ENCODE measurements at regions not wholly inside any gene's neighbourhood (a gene's known extent, or its start where the extent isn't known, plus 50 kb on each side); places are given as distances from the start of the nearest gene placed in this dataset.

DNA sequence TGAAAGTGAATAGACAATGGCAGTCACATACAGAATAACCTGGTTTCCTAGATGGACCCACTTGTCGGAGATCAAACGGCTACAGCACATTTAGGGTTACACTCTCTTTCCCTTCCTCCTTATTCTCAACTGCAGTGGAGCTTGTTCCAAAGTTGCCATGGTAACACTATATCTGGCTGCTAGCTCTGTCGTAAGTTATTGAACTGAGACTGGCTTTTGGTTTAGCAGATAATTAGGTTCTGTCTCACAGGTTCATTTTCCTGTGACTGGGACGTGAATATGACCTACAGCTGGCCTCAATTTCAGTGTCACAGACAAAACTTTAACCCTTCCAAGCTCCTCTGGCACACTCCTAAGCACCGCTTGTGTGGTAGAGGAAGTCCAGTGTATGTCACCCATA lies 875.8 kb downstream of the USP25 start:
- no peak overlapping the region for H3K4me3 Mint-ChIP-seq
- intact Hi-C loops (cut with micrococcal nuclease), result no loop called here
- H3K4me1 Mint-ChIP-seq (ENCODE audit: low read depth), result no peaks in the 10 kb centered on the region
- no peaks in the 10 kb centered on the region for H3K9me3 Mint-ChIP-seq
- no peak overlapping the region for H3K27ac Mint-ChIP-seq
- no peaks in the 10 kb centered on the region for H3K27me3 Mint-ChIP-seq
- H3K36me3 Mint-ChIP-seq (ENCODE audit: low read depth), result no peaks in the 10 kb centered on the region

GRCh38 chr21:16606271-16606670 lies 876.5 kb downstream of the USP25 start:
- no peaks in the 10 kb centered on the region for H3K36me3 Mint-ChIP-seq (ENCODE audit: low read depth)
- no peak overlapping the region for H3K27ac Mint-ChIP-seq
- no peaks in the 10 kb centered on the region for H3K4me1 Mint-ChIP-seq (ENCODE audit: low read depth)
- intact Hi-C loops (cut with micrococcal nuclease), result no loop called here
- H3K4me3 Mint-ChIP-seq, result no peak overlapping the region
- no peaks in the 10 kb centered on the region for H3K9me3 Mint-ChIP-seq
- no peaks in the 10 kb centered on the region for H3K27me3 Mint-ChIP-seq

DNA sequence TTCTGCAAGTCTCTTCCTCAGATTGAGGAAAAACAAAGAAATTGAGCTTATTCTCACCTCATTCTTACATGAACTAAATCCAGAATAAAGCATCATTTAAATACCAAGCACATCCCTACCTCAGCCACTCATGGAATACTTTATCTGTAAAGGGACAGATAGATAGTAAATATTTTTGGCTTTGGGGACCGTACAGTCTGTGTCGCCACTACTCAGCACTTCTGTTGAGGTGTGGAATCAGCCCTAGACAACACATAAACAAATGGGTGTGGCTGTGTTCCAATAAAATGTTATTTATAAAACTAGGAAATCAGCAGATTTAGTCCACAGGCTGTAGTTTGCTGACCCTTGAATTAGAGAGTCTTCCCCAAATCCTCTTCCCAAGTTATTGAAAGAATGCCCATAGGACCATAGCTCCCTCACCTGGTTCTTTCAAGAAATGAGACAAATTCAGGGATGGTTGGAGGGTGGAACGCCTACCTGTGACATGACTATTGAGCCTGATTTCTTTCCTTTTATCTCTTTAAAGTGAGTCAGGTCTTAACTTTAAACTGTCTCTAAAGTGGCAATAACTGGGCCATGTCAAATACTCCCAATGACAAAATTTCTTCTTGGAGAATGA lies 878.5 kb downstream of the USP25 start:
- Mint-ChIP-seq H3K9me3 (no peaks in the 10 kb centered on the region), H3K27ac (no peak overlapping the region), H3K36me3 (ENCODE audit: low read depth) (no peaks in the 10 kb centered on the region), H3K4me3 (no peak overlapping the region), H3K27me3 (no peaks in the 10 kb centered on the region), H3K4me1 (ENCODE audit: low read depth) (no peaks in the 10 kb centered on the region)
- intact Hi-C loops (cut with micrococcal nuclease), result no loop called here

- Mint-ChIP-seq H3K9me3 (peaks cover 24% of the 10 kb centered on the region), H3K4me3 (no peak overlapping the region), H3K4me1 (ENCODE audit: low read depth) (no peaks in the 10 kb centered on the region), H3K36me3 (ENCODE audit: low read depth) (no peaks in the 10 kb centered on the region), H3K27me3 (no peaks in the 10 kb centered on the region), H3K27ac (no peak overlapping the region)
- intact Hi-C loops (cut with micrococcal nuclease), result no loop called here
These were observed 889.5 kb downstream of the USP25 start for GRCh38 chr21:16619281-16619680.

DNA sequence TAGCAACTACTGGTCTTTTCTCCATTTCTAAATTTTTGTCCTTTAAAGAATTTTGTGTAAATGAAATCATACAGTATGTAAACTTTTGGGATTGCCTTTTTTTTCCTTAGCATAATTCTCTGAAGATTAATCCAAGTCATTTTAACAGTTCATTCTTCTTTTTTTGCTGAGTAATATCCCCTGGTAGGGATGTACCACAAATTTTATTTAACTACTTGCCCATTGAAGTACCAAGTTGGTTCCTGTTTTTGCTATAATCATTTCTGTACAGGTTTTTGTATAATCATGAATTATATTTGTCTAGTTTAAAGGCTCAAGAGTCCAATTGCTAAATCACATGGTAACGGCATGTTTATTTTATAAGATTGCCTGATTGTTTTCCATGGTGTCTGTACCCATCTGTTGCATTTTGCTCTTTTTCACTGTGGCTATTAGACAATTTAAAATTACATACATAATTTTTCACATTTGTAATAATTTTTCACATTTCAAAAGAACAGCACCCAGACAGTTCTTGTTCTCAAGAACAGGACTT lies 891.1 kb downstream of the USP25 start:
- Mint-ChIP-seq H3K4me3 (no peak overlapping the region), H3K4me1 (ENCODE audit: low read depth) (no peaks in the 10 kb centered on the region), H3K9me3 (peaks cover 24% of the 10 kb centered on the region), H3K27me3 (no peaks in the 10 kb centered on the region), H3K36me3 (ENCODE audit: low read depth) (no peaks in the 10 kb centered on the region), H3K27ac (no peak overlapping the region)
- intact Hi-C loops (cut with micrococcal nuclease), result no loop called here

GRCh38 chr21:16624479-16625118 lies 888.2 kb upstream of the CXADR start:
- Mint-ChIP-seq H3K4me3 (no peak overlapping the region), H3K27me3 (no peaks in the 10 kb centered on the region), H3K36me3 (ENCODE audit: low read depth) (no peaks in the 10 kb centered on the region), H3K27ac (no peak overlapping the region), H3K9me3 (peaks cover 9% of the 10 kb centered on the region), H3K4me1 (ENCODE audit: low read depth) (no peaks in the 10 kb centered on the region)
- intact Hi-C loops (cut with micrococcal nuclease), result no loop called here

DNA sequence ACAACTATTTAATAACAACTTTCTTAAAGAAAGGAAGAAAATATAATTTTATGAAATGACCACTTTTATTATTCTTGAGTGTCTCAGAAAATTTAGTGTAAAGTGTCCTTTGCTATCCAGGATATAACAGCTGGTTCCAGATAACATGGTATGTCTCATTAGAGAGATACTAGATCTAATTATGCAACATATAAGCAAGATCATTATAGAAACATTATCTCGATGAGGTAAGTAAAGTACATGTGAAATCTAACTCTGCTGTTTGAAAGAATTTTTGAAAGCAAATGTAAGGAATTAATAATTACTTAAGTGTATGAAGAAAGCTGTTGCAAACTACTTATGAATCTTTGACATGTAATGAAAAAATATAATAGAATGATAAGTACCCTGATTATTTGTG lies 887.4 kb upstream of the CXADR start:
- Mint-ChIP-seq H3K4me3 (no peak overlapping the region), H3K27ac (no peak overlapping the region), H3K27me3 (no peaks in the 10 kb centered on the region), H3K4me1 (ENCODE audit: low read depth) (no peaks in the 10 kb centered on the region), H3K9me3 (peaks cover under 1% of the 10 kb centered on the region), H3K36me3 (ENCODE audit: low read depth) (no peaks in the 10 kb centered on the region)
- intact Hi-C loops (cut with micrococcal nuclease), result no loop called here

GRCh38 chr21:16633831-16634459 lies 878.9 kb upstream of the CXADR start:
- Mint-ChIP-seq H3K36me3 (ENCODE audit: low read depth) (no peaks in the 10 kb centered on the region), H3K27me3 (no peaks in the 10 kb centered on the region), H3K4me3 (no peak overlapping the region), H3K27ac (no peak overlapping the region), H3K4me1 (ENCODE audit: low read depth) (no peaks in the 10 kb centered on the region), H3K9me3 (no peaks in the 10 kb centered on the region)
- intact Hi-C loops (cut with micrococcal nuclease), result no loop called here

GRCh38 chr21:16634515-16634914 lies 878.3 kb upstream of the CXADR start:
- H3K9me3 Mint-ChIP-seq, result no peaks in the 10 kb centered on the region
- no peaks in the 10 kb centered on the region for H3K36me3 Mint-ChIP-seq (ENCODE audit: low read depth)
- no peaks in the 10 kb centered on the region for H3K4me1 Mint-ChIP-seq (ENCODE audit: low read depth)
- H3K4me3 Mint-ChIP-seq, result no peak overlapping the region
- intact Hi-C loops (cut with micrococcal nuclease), result no loop called here
- H3K27me3 Mint-ChIP-seq, result no peaks in the 10 kb centered on the region
- H3K27ac Mint-ChIP-seq, result no peak overlapping the region

GRCh38 chr21:16640297-16641027 lies 872.4 kb upstream of the CXADR start:
- Mint-ChIP-seq H3K27me3 (no peaks in the 10 kb centered on the region), H3K4me3 (no peak overlapping the region), H3K36me3 (ENCODE audit: low read depth) (no peaks in the 10 kb centered on the region), H3K27ac (no peak overlapping the region), H3K9me3 (peaks cover 9% of the 10 kb centered on the region), H3K4me1 (ENCODE audit: low read depth) (no peaks in the 10 kb centered on the region)
- intact Hi-C loops (cut with micrococcal nuclease), result no loop called here

DNA sequence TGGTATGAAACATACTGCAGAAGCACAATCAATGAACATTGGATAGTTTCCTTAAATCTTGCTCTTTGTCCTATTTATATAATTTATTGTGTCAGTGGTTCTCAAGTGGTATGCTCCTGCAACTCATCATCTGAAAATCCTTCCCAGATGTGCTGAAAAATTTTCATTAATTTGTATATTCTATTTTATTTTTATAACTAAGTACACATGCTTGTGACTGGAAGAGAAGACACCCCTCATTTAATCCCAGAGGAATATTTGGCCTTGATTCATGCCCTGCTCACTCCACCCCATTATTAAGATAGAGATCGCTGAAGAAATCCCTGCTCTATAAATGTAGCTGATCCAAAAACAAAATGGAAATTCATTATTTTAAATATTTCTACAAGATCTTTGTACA lies 870.5 kb upstream of the CXADR start:
- peaks cover 13% of the 10 kb centered on the region for H3K9me3 Mint-ChIP-seq
- no peaks in the 10 kb centered on the region for H3K36me3 Mint-ChIP-seq (ENCODE audit: low read depth)
- H3K27me3 Mint-ChIP-seq, result no peaks in the 10 kb centered on the region
- H3K4me1 Mint-ChIP-seq (ENCODE audit: low read depth), result no peaks in the 10 kb centered on the region
- H3K27ac Mint-ChIP-seq, result no peak overlapping the region
- intact Hi-C loops (cut with micrococcal nuclease), result no loop called here
- no peak overlapping the region for H3K4me3 Mint-ChIP-seq

DNA sequence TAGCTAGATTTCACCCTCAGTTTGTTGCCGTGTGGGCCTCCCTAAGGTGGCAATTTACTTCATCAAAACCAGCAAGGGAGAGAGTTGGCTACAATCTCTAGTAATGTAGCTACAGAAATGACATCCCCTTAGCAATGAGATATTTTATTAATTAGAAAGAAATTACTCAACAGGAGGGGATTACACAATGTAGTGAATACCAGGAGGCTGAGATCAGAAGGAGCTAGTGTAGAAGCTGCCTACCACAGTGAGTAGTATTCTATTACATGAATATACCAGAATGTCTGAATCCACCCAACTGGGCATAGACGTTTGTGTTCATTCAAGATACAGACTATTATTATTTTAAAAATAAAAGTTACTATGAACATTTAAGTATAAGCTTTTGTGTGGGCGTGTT lies 868.2 kb upstream of the CXADR start:
- Mint-ChIP-seq H3K36me3 (ENCODE audit: low read depth) (no peaks in the 10 kb centered on the region), H3K27me3 (no peaks in the 10 kb centered on the region), H3K4me1 (ENCODE audit: low read depth) (no peaks in the 10 kb centered on the region), H3K9me3 (peaks cover 30% of the 10 kb centered on the region), H3K27ac (no peak overlapping the region), H3K4me3 (no peak overlapping the region)
- intact Hi-C loops (cut with micrococcal nuclease), result no loop called here

DNA sequence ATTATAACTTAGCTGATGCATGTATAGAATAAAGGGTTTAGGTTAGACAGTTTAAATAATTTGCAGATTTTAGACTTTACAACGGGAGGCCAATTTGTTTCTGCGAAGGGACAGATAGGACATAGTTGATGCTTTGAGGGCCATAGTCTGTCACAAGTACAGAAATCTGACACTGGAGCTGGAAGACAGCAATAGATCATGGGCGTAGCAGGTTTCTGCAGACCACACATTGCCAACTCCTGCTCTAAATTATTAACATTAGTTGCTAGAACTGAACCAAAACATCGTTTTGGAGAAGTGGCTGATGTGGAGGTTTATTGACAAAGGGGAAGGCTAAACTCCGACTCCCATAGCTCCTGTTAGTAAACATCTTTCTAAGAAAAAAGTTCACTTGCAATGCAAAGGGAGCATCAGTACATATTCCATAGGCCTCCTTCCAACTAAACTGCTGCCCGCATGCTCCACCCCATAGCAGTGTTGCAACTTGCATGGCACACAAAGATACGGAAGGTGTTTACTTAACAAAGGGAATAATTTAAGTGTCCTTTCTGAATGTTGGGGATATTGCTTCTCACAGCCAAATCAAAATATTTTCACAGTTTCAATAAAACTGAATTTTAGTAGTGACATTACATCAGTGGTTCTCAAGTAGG lies 862.0 kb upstream of the CXADR start:
- no peaks in the 10 kb centered on the region for H3K27me3 Mint-ChIP-seq
- H3K36me3 Mint-ChIP-seq (ENCODE audit: low read depth), result no peaks in the 10 kb centered on the region
- no peak overlapping the region for H3K27ac Mint-ChIP-seq
- peaks cover 21% of the 10 kb centered on the region for H3K9me3 Mint-ChIP-seq
- no peak overlapping the region for H3K4me3 Mint-ChIP-seq
- H3K4me1 Mint-ChIP-seq (ENCODE audit: low read depth), result no peaks in the 10 kb centered on the region
- intact Hi-C loops (cut with micrococcal nuclease), result no loop called here

- Mint-ChIP-seq H3K4me3 (no peak overlapping the region), H3K27me3 (no peaks in the 10 kb centered on the region), H3K4me1 (ENCODE audit: low read depth) (no peaks in the 10 kb centered on the region), H3K36me3 (ENCODE audit: low read depth) (no peaks in the 10 kb centered on the region), H3K27ac (no peak overlapping the region), H3K9me3 (peaks cover 21% of the 10 kb centered on the region)
- intact Hi-C loops (cut with micrococcal nuclease), result no loop called here
These were observed 860.9 kb upstream of the CXADR start for GRCh38 chr21:16651956-16652355.

All from dendritic cell treated with granulocyte-macrophage colony-stimulating factor and Interleukin-4, amounts not matched to agents 40 ng/mL and 50 ng/mL, for 4 days (primary cell).